ENCODE measurements at regions not wholly inside any gene's neighbourhood (a gene's known extent, or its start where the extent isn't known, plus 50 kb on each side); places are given as distances from the start of the nearest gene placed in this dataset.

DNA sequence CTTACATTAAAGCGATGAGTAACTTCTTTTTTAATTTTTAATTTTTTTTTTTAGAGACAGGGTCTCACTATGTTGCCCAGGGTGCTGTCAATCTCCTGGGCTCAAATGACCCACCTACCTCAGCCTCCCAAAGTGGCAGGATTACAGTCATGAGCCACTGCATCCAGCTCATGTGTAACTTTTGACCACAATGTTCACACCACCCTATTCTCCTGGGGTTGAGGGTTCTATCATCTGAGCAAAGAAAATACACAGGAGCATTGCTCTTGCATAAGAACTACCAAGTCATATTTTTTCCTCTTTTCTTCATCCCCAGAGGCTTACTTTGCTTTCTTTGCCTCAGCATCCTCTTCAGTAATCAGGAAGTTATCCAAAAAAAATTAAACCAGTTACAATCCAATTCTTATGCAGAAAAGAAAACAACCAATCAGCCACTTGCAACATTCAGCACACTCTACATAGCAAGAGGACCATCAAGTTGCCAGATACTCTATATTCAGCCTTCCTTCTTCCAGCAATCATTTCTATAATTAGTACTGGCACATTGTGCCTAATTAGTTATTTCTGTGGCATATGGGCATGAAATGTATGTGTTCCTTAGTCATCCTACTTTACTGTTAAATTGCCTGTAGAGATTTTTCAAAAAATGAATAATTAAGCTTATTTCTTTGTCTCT, 345.6 kb downstream of the AKAIN1 start:
- H3K27me3 ChIP-seq: no peaks in the 10 kb centered on the region
- H3K9me3 ChIP-seq: no peaks in the 10 kb centered on the region
- ATAC-seq: no peak
- no peaks in the 10 kb centered on the region for H3K36me3 ChIP-seq
- no peak overlapping the region for H3K4me3 ChIP-seq
- no peaks in the 10 kb centered on the region for H3K4me1 ChIP-seq
- WGBS, 2 donors (ENCODE audit: low coverage in 1 of 2): 93% methylated on average over 1 of the region's 1 CpG; no CpG with 5 or more reads in 1 of the 2 donors
- TF ChIP-seq, protein P1, sequence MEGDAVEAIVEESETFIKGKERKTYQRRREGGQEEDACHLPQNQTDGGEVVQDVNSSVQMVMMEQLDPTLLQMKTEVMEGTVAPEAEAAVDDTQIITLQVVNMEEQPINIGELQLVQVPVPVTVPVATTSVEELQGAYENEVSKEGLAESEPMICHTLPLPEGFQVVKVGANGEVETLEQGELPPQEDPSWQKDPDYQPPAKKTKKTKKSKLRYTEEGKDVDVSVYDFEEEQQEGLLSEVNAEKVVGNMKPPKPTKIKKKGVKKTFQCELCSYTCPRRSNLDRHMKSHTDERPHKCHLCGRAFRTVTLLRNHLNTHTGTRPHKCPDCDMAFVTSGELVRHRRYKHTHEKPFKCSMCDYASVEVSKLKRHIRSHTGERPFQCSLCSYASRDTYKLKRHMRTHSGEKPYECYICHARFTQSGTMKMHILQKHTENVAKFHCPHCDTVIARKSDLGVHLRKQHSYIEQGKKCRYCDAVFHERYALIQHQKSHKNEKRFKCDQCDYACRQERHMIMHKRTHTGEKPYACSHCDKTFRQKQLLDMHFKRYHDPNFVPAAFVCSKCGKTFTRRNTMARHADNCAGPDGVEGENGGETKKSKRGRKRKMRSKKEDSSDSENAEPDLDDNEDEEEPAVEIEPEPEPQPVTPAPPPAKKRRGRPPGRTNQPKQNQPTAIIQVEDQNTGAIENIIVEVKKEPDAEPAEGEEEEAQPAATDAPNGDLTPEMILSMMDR (IDR thresholded peaks at IDR 0.05): no peak
- no peak for TF ChIP-seq POLR2A (IDR thresholded peaks at IDR 0.05)
- no peak for TF ChIP-seq EP300 (IDR thresholded peaks at IDR 0.05)
- no peak for TF ChIP-seq POLR2AphosphoS5 (IDR thresholded peaks at IDR 0.05)
- no peak overlapping the region for H3K27ac ChIP-seq

DNA sequence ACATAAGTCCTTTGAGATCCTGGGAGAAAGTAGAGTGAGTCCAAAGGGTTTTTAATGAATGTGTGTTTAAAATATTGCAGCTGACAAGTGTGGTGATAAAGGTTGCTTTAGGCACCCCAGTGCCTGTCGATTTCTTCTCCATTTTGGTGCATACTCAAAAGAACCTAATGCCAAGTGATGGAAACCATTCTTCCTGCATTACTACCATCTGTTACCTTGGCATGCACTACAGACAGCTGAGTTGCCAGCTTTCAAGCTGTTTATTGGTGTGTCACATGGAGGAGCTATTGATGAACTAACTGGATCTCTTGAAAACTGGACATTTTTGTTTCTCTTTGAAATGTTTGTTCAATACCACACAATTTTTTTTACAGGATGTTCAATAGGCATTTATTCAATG, 350.0 kb downstream of the AKAIN1 start:
- WGBS, 2 donors (ENCODE audit: low coverage in 1 of 2): 50 to 83% methylated on average over 1 of the region's 1 CpG
- TF ChIP-seq EP300 (IDR thresholded peaks at IDR 0.05): no peak
- TF ChIP-seq POLR2AphosphoS5 (IDR thresholded peaks at IDR 0.05): no peak
- TF ChIP-seq POLR2A (IDR thresholded peaks at IDR 0.05): no peak
- TF ChIP-seq, protein P1 (IDR thresholded peaks at IDR 0.05): no peak
- no peaks in the 10 kb centered on the region for H3K9me3 ChIP-seq

GRCh38 chr18:4844320-4844719, 352.7 kb downstream of the AKAIN1 start:
- TF ChIP-seq POLR2AphosphoS5 (IDR thresholded peaks at IDR 0.05) (no peak), POLR2A (IDR thresholded peaks at IDR 0.05) (no peak), EP300 (IDR thresholded peaks at IDR 0.05) (no peak)
- TF ChIP-seq, protein P1 (IDR thresholded peaks at IDR 0.05): no peak
- Histone ChIP-seq H3K4me3 (no peak overlapping the region), H3K36me3 (no peaks in the 10 kb centered on the region), H3K4me1 (no peaks in the 10 kb centered on the region), H3K27ac (no peak overlapping the region), H3K27me3 (no peaks in the 10 kb centered on the region), H3K9me3 (no peaks in the 10 kb centered on the region)
- WGBS, 2 donors (ENCODE audit: low coverage in 1 of 2): 43 to 69% methylated on average over 3 of the region's 3 CpGs
- no peak for ATAC-seq

More for the DNA sequence above, 350.0 kb downstream of the AKAIN1 start:
- H3K4me3 ChIP-seq: no peak overlapping the region
- no peaks in the 10 kb centered on the region for H3K36me3 ChIP-seq
- no peak for ATAC-seq
- no peaks in the 10 kb centered on the region for H3K4me1 ChIP-seq
- H3K27ac ChIP-seq: no peak overlapping the region
- H3K27me3 ChIP-seq: no peaks in the 10 kb centered on the region

DNA sequence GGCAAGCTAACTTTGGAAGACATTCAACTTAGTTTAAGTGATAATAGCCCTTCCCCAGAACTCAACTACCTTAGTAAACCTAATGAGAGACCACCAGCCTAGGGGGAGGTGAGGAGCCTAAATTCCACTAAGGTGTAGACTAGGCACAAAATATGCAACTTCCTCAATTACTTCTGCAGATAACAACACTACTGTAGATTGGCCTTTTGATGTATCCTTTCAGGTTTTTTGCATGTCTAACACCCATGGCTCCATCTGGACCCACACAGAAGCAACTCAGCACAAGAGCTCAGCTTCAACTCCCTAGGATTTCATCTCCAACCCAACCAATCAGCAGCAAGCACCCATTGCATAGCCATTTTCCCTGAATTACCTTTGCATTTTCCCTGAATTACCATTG, 353.3 kb downstream of the AKAIN1 start:
- Histone ChIP-seq H3K9me3 (no peaks in the 10 kb centered on the region), H3K4me3 (no peak overlapping the region), H3K27me3 (no peaks in the 10 kb centered on the region), H3K4me1 (no peaks in the 10 kb centered on the region), H3K27ac (no peak overlapping the region), H3K36me3 (no peaks in the 10 kb centered on the region)
- ATAC-seq: no peak
- TF ChIP-seq POLR2A (IDR thresholded peaks at IDR 0.05) (no peak), EP300 (IDR thresholded peaks at IDR 0.05) (no peak), POLR2AphosphoS5 (IDR thresholded peaks at IDR 0.05) (no peak)
- TF ChIP-seq, protein P1 (IDR thresholded peaks at IDR 0.05): no peak

GRCh38 chr18:4842751-4843150, 354.3 kb downstream of the AKAIN1 start:
- no peaks in the 10 kb centered on the region for H3K36me3 ChIP-seq
- H3K27me3 ChIP-seq: no peaks in the 10 kb centered on the region
- no peak for TF ChIP-seq EP300 (IDR thresholded peaks at IDR 0.05)
- TF ChIP-seq, protein P1 (IDR thresholded peaks at IDR 0.05): no peak
- TF ChIP-seq POLR2AphosphoS5 (IDR thresholded peaks at IDR 0.05): no peak
- no peak for TF ChIP-seq POLR2A (IDR thresholded peaks at IDR 0.05)
- no peak overlapping the region for H3K27ac ChIP-seq
- no peak for ATAC-seq
- 80 to 88% methylated on average over 1 of the region's 1 CpG for WGBS, 2 donors (ENCODE audit: low coverage in 1 of 2)
- no peaks in the 10 kb centered on the region for H3K4me1 ChIP-seq
- no peaks in the 10 kb centered on the region for H3K9me3 ChIP-seq
- no peak overlapping the region for H3K4me3 ChIP-seq
